GM12872 (cell line): ENCODE measurements at regions not wholly inside any gene's neighbourhood (a gene's known extent, or its start where the extent isn't known, plus 50 kb on each side); places are given as distances from the start of the nearest gene placed in this dataset.

Experiments
- CTCF ChIP-seq: IDR thresholded peaks from 3 replicates; pipeline ENCODE4 v1.5.1; 2011; ENCODE audit warnings: low read depth, mild to moderate bottlenecking, low read length, moderate library complexity; ENCODE audit not compliant: insufficient read depth

GRCh38 chr4:14650127-14650526 is 352.2 kb upstream of the CPEB2 start:
- TF ChIP-seq CTCF: no peak

- no peak for TF ChIP-seq CTCF
Measured at GRCh38 chr4:14652522-14652921, 349.8 kb upstream of the CPEB2 start.

- TF ChIP-seq CTCF: no peak
Measured at GRCh38 chr4:14653338-14653737, 348.9 kb upstream of the CPEB2 start.

- no peak for TF ChIP-seq CTCF
Measured at GRCh38 chr4:14659286-14659685, 343.0 kb upstream of the CPEB2 start.

GRCh38 chr4:14667624-14668151 is 334.6 kb upstream of the CPEB2 start:
- TF ChIP-seq CTCF: no peak

- no peak for TF ChIP-seq CTCF
Measured at GRCh38 chr4:14668296-14668695, 334.0 kb upstream of the CPEB2 start.

GRCh38 chr4:14669371-14669770 is 332.9 kb upstream of the CPEB2 start:
- TF ChIP-seq CTCF: no peak
